DOHH2 (cell line): ENCODE measurements at regions not wholly inside any gene's neighbourhood (a gene's known extent, or its start where the extent isn't known, plus 50 kb on each side); places are given as distances from the start of the nearest gene placed in this dataset.

ENCODE experiments used
- CTCF ChIP-seq: fragments of 200-600 bp; sonication (generic); IDR thresholded peaks from one replicate; pipeline ENCODE4 v1.5.1; 2014; ENCODE audit warnings: antibody characterized with exemption, mild to moderate bottlenecking, low read depth, low read length; ENCODE audit not compliant: poor library complexity, severe bottlenecking
- EZH2phosphoT487 ChIP-seq: fragments of 200-600 bp; sonication (generic); IDR thresholded peaks from 2 replicates; pipeline ENCODE4 v1.6.1; 2017; ENCODE audit warnings: borderline replicate concordance, mild to moderate bottlenecking, antibody characterized with exemption, low read length, moderate library complexity, mixed read lengths

- no peak for TF ChIP-seq CTCF
- no peak for TF ChIP-seq EZH2phosphoT487
Measured at GRCh38 chr15:87129916-87130315, 1050.2 kb downstream of the AGBL1 start.
